ENCODE measurements at regions not wholly inside any gene's neighbourhood (a gene's known extent, or its start where the extent isn't known, plus 50 kb on each side); places are given as distances from the start of the nearest gene placed in this dataset.

DNA sequence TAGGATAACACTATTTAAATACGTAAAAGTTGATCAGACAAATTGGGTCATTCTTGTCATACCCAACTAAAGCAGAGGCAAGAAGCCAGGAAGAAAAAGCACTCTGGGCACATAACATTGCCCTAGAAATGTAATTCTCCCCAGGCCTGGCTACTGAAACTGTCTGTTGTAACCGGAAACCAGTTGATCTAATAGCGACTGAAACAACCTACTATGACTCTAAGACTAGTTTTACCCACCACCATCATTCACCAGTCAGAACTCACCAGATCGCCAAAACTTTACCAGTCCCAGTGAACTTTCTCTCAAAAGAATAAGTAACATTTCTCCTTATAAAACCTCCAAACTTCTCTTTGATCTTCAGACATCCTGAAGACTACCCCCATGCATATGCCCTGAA, 99.3 kb upstream of the WWC1 start:
- no peak for DNase-seq (ENCODE audit: low read depth in 4 of 4, low spot score in 1 of 4)

DNA sequence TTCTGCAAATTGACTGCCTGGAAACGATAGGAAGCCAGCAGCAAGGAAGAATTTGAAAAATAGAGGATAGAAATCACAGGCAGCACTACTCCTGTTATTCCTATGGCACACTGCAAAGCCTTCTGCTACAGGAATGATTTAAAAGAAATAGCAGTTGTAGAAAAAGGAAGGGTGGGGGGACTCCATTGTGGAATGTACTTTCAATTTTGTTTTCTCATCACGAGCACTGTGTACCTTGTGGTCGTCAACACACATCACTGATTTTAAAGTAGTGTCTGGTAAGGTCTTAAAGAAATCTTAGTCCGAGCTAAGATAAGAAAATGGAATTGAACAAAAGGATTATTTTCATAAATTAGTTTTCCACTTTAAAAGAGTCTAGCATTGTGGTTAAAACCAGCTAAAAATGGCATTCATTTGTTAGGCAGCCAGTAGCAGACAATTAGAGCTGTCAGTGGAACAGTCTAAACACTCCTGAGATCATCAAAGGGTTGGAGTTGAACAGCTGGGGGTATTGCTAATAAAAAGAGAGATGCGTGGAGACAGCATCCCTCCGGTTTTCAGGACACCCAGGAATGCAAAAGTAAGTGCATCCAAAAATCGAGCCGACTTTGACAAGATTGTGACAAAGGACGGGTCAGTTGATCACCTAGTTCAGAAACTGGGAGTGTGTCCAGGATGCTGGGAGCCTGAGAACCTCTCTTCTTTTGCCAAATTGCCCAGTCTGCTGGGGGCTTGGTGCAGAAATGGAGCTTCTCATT, 97.8 kb upstream of the WWC1 start:
- no peak for DNase-seq (ENCODE audit: low read depth in 4 of 4, low spot score in 1 of 4)

DNA sequence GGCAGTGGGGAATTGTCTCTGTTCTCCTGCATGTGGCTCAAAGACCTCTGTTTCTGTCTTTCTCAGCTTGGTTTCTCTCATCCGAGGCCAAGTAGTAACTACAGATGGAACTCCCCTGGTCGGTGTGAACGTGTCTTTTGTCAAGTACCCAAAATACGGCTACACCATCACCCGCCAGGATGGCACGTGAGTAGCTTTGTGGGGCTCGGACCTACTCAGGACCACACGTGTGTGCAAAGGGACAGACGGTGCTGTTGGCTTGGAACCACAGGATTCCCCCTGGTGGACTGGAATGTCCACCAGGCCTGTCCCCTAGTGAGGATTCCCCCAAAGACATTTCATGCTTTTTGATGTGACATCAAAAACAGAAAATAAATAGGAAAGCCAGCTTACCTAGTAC, 96.3 kb upstream of the WWC1 start:
- DNase-seq (ENCODE audit: low read depth in 4 of 4, low spot score in 1 of 4), result no peak

DNA sequence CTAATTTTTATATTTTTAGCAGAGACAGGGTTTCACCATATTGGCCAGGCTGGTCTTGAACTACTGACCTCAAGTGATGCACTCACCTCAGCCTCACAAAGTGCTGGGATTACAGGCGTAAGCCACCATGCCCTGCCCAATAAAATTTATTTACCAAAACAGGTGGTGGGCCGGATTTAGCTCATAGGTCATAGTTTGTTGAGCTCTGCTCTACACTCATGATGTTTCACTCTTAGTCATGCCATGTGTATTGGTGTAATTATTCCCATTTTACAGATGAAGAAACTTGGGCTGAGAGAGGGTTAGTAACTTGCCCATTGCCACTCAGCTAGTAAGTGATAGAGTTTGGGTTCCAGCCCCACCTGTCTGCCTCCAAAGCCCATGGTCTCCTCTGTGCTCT, 93.1 kb upstream of the WWC1 start:
- no peak for DNase-seq (ENCODE audit: low read depth in 4 of 4, low spot score in 1 of 4)

DNA sequence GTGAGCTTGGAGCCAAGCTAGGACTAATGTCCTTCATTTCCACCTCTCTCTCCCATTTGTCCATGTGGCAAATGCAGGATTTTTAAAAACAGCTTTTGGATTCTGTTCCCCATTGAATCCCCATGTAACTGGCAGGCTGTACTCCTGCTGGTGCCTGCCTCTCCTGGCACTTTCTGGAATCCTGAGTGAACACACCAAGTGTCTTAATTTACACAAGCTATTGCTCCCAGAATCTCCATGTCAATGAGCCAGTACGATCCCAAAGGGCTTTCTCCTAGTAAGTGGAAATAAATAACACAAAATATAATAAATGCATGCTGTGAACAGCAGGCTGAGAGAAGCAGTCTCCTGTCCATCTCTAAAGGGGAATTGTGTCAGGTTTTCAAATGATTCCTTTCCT, 88.4 kb upstream of the WWC1 start:
- no peak for DNase-seq (ENCODE audit: low read depth in 4 of 4, low spot score in 1 of 4)

DNA sequence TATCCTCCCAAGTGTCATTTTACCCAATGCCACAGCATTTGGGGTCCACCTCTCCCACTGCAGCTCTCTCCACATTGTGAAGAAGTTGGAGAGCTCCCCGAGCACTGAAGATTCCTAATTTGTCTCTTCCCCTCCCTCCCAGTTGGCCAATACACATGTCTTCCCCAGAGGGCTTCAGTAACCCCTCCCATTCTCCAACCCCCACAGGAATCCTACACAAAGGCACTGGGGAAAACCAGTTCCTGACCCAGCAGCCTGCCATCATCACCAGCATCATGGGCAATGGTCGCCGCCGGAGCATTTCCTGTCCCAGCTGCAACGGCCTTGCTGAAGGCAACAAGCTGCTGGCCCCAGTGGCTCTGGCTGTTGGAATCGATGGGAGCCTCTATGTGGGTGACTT, 87.3 kb upstream of the WWC1 start:
- no peak for DNase-seq (ENCODE audit: low read depth in 4 of 4, low spot score in 1 of 4)

DNA sequence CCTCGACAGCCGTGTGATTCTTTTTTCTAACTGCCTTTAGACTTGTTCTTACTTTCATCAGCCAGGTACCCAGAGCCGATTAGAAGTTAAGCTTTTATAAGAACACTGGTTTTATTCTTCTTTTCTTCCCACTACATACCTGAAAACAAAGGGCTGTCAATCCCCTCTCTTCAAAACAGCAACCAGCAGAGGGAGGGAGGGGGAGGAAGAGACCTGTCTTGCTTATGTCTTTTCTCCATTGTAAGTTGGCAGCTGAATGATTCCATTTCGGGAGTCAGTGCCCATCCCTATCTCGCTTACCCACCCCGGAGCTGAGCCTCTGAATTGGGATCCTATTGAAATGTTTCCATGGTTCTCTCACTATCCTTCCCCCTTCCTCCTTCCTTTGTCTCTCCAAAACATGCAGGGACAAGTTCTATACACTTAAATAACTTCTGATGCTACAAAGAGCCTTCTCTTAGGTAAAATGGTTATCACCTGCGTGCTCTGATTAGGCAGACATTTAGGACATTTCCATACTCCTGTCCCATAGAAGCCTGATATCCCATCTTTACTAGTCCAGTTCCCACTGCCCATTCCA, 83.9 kb upstream of the WWC1 start:
- no peak for DNase-seq (ENCODE audit: low read depth in 4 of 4, low spot score in 1 of 4)

DNA sequence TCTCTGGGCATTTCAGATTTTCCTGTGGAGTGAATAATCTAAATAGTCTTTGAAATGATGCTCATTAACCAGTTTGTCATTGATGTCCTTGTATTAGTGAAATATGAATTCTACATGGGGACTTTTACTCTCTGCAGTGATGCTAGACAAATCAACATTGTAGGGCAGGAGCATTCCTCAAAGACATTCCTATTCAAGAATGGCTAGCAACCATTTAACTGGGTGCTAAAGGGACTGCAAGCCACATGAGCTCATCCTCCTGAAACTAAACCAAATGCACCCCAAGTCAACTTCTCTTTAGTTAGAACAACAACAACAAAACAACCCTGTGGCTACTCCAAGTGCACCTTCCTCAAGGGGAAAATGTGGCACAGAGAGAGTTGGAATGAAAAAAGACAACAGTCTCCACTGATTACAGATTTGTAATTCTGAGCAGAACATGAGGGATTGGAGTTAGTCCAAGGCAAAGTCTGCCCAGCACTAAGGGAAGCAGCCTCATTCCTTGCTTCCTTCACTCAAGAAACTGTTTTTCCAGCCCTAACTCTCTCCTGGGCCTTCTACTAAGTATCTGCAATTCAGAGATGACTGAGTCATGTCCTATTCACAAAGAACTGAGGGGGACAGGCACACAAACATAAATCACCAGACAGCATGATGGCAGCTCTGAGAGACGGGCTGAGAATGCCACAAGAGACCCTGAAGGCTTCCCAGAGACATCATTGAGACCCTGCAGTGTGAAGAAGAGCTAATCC, 82.0 kb upstream of the WWC1 start:
- no peak for DNase-seq (ENCODE audit: low read depth in 4 of 4, low spot score in 1 of 4)

DNA sequence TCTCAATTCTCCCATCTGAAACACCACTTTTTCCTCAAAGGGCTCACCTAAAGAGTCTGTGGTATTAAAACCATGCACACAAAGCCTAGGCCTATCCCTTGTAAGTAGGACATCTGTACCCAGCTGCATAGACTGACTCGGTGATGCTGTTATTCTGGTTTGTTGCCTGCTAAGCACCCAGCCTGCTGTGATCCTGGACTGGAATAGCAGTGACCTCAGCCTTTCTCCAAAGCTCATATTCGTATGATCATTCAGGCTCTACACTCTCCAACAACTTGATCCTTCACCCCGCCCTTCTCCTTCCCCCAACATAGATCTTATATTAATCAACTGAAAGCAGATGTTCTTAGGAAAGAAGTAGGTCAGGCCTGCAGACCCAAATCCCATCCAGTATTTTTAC, 81.4 kb upstream of the WWC1 start:
- no peak for DNase-seq (ENCODE audit: low read depth in 4 of 4, low spot score in 1 of 4)

DNA sequence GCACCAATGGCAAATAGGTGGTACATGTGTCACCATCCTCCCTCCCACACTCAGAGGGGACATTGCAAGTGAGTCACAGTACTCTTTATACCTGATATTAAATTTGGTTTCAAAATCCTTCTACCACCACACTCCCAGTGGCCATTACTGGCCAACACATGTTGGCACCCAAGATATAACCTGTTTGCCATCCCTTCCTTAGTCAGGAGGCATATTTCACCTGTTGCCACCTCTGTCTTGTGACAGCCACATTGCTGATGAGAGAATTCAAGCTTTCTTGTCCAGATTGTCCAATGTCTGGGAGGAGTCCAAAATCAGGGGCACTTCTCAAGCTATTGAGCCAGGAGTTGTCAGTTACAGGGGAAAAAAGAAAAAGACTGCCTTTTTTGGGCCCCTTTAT, 80.2 kb upstream of the WWC1 start:
- no peak for DNase-seq (ENCODE audit: low read depth in 4 of 4, low spot score in 1 of 4)

DNA sequence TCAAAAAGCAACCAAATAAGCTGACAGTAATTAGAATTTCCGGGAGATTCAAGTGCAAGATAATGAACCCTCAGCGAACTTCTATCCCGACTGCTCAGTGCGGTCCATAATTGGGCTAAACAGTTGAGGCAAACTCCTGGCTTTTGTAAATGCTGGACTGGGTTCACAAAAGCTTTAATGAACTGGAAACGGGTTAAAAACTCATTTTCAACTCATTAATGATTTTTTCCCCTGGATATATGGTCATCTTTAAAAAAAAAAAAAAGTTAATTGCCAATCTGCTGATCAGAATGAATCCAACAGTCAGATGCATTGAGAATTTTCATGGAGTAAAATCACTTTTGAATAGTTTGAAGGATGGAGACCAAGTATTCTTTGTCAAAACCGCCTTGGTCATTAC, 79.5 kb upstream of the WWC1 start:
- DNase-seq (ENCODE audit: low read depth in 4 of 4, low spot score in 1 of 4), result no peak

DNA sequence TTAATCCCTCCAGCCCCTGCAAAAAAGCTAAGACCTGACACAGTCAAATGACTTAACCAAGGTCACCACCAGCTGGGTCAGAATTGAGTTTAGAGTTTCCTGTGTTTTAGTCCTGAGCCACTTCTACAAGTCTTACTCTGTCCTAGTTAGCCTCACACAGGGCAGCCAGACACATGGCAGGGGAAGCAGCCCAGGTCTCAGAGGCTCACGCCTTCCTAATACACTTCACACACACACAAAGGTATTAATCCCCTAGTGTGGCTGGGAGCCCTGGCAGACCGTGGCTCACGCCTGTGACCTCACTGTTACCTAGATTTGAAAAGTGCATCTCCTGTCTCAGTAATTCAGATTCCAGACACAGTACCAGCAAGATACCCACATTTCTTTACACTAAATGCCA, 77.4 kb upstream of the WWC1 start:
- DNase-seq (ENCODE audit: low read depth in 4 of 4, low spot score in 1 of 4), result no peak

DNA sequence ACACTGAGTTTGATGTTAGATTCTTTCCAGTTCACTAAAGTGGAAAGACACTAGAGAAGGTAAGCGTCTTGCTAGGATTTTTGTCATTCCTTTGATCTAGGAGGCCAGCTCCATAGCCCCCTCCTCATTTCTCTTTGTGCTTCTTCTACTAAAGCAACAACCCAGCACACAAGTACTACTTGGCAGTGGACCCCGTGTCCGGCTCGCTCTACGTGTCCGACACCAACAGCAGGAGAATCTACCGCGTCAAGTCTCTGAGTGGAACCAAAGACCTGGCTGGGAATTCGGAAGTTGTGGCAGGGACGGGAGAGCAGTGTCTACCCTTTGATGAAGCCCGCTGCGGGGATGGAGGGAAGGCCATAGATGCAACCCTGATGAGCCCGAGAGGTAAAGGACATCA, 76.6 kb upstream of the WWC1 start:
- DNase-seq (ENCODE audit: low read depth in 4 of 4, low spot score in 1 of 4), result no peak

DNA sequence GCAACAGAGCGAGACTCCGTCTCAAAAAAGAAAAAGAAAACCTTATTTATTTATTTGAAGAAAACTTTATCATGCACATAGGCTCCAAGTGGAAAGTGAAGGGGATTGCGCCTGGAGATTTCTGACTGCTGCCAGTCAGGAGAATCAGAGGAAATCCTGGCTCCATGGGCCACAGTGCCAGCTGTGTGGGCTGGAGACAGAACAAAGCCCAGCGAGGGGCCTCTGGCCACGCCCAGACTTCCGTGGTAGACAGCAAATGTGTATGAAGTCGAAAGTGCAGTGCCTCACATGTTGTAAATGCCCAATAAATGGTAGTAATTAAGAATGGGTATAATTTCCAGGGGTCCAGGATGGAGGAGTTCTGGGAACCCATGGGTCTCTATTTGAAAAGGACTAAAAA, 75.8 kb upstream of the WWC1 start:
- no peak for DNase-seq (ENCODE audit: low read depth in 4 of 4, low spot score in 1 of 4)

DNA sequence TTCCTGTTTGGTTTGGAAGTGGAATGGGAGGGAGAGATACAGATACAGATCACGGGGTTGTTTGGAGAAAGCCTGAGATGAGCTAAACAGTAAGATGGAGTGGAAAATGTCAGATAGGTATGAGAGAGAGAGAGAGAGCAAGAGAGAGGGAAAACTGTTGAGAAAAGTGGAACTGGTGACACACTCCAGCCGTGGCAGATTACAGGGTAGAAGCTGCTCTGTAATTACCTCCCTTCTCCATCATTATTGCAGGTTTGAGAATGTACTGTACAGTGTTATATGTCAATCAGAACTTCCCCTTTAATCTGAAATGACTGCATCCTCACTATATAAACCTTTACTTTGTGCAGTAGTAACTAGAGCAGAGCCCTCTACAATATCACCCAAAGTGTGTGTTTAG, 74.5 kb upstream of the WWC1 start:
- no peak for DNase-seq (ENCODE audit: low read depth in 4 of 4, low spot score in 1 of 4)

DNA sequence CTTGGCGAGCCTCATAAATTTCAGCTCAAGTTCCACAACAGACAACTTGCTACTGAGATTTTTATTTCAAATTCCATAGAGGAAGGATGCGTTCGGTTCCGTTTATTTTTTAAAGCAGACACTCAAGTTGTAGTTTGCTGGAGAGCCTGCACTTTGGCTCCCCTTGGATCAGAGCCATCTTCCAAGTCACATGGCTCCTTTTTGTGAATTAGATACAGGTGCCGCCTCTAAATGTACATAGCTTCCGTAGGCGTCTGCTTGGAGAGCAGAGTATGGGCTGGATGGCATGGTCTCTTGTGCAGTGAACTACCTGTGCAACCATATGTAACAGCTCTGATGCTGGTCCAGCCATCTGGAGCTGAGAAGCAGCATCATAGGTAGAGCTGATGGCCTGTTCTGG, 73.9 kb upstream of the WWC1 start:
- DNase-seq (ENCODE audit: low read depth in 4 of 4, low spot score in 1 of 4), result no peak

DNA sequence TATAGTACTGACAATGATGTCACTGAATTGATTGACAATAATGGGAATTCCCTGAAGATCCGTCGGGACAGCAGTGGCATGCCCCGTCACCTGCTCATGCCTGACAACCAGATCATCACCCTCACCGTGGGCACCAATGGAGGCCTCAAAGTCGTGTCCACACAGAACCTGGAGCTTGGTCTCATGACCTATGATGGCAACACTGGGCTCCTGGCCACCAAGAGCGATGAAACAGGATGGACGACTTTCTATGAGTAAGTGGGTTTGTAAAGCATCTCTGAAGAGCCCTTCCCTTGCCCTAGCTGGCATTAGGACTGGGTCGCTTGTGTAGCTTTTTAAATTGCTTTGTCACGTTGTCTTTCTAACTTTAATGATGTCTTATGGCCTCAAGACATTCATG, 72.7 kb upstream of the WWC1 start:
- no peak for DNase-seq (ENCODE audit: low read depth in 4 of 4, low spot score in 1 of 4)

DNA sequence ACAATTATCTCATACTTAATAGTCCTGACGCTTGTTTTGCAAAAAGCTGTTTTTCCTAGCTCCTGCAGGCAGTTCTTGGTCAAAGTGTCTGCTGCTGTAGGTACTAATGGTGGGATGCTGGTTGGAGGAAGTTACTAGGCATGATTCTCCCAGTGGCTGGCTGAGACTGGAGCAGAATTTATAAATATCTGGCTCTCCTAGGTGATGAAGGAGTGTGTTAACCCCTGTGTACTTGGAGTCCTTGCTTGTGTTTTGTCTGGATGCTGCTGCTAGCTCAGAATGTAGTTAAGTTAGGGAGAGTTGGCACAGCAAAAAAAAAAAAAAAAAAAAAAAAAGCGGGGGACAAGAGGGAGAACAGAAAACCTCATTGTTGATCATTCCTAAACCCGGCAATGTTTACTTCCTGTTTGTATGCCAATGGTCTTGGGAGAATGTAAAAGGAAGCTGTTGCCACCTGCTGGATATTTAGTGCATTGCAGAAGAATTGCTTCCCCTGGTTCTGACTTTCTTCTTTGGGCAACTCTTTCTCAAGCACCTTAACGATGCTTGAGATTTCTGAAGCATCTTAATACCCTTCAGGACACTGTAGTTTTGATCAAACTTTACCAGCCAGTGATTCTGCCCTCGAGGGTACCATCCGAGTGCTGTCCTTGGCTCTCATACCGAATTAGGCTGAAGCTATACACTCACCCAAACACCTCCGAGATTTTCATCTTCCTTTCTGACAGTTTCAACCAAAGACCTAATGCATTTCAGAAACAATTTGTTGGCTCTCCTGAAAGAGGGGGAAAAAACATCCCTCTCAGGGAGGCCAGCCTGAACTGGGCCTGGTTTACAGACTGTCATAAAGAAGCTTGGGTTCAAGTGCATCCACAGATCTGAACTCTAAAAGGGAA, 71.7 kb upstream of the WWC1 start:
- peak in 2 of 4 experiments; percentile 5 to 6 for DNase-seq (ENCODE audit: low read depth in 4 of 4, low spot score in 1 of 4)

DNA sequence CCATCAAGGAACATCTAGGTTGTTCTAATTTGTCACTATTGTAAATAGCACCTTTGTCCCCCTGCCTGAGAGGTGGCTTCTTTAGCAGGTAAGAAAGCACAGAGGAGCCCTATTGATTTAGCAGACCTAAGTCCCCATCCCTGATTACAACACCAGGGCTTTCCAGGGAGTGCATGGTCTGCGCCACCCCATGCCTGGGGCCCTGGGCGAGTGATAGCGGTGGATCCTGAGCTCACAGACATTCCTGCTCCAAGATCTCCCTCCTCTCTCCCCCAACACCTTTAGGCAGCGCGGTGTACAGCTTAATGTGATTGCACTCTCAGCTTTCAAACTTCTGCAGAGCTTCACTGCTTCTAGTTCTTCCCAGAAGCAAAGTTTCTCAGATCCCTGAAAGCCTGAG, 67.4 kb upstream of the WWC1 start:
- DNase-seq (ENCODE audit: low read depth in 4 of 4, low spot score in 1 of 4), result no peak

DNA sequence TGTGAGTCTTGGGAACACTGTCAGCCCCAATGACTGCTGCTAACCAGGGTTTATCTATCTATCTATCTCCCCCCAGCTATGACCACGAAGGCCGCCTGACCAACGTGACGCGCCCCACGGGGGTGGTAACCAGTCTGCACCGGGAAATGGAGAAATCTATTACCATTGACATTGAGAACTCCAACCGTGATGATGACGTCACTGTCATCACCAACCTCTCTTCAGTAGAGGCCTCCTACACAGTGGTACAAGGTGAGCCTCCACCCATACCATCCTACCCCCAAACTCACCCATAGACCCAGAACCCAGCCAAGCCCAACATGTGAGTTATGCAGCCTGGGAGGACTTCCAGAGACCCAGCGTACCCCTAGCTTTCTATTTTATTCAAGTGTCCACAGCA, 65.4 kb upstream of the WWC1 start:
- no peak for DNase-seq (ENCODE audit: low read depth in 4 of 4, low spot score in 1 of 4)

DNA sequence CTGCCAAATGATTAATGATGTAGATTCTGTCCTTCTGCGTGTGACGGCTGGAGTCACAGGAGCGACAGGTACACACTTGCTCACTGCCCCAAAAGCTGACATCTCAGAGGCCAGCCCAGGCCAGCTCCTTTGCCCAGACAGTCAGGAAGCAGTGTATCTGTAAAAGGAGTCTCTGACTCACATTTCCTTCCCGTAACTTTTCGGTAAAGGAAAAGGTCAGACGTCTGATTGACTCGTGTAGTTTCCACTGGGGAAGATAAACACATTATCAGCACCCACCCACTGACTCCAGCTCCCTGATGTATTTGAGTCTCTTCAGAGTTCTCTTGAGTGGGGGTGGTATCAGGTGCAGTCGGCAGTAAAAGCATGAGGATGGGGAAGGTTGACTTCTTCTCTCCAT, 64.4 kb upstream of the WWC1 start:
- no peak for DNase-seq (ENCODE audit: low read depth in 4 of 4, low spot score in 1 of 4)
